Neural progenitor cell (in vitro differentiated cells): ENCODE measurements at regions not wholly inside any gene's neighbourhood (a gene's known extent, or its start where the extent isn't known, plus 50 kb on each side); places are given as distances from the start of the nearest gene placed in this dataset.

Experiments used
- CTCF ChIP-seq: fragments of 200-600 bp; sonication (generic); IDR thresholded peaks from 2 replicates; pipeline ENCODE4 v1.5.1; 2017; ENCODE audit warnings: antibody characterized with exemption, mild to moderate bottlenecking
- EZH2 ChIP-seq: fragments of 200-600 bp; sonication (generic); IDR thresholded peaks from 2 replicates; pipeline ENCODE4 v1.6.1; 2017; ENCODE audit warnings: antibody characterized with exemption, mild to moderate bottlenecking, moderate library complexity
- EZH2phosphoT487 ChIP-seq: fragments of 200-600 bp; sonication (generic); IDR thresholded peaks from 2 replicates; pipeline ENCODE4 v1.6.1; 2017; ENCODE audit warnings: antibody characterized with exemption

GRCh38 chr15:31834654-31835053, 195.7 kb upstream of the CHRNA7 start:
- TF ChIP-seq CTCF (no peak), EZH2phosphoT487 (no peak), EZH2 (no peak)
